Neural progenitor cell (in vitro differentiated cells): ENCODE measurements at regions not wholly inside any gene's neighbourhood (a gene's known extent, or its start where the extent isn't known, plus 50 kb on each side); places are given as distances from the start of the nearest gene placed in this dataset.

Experiments
- DNase-seq: peaks from one replicate; pipeline ENCODE4 v3.0.0-alpha.2; 2016; ENCODE audit warnings: low spot score
- H2AFZ ChIP-seq: fragments of 200-600 bp; sonication (generic); replicated peaks from 2 replicates; pipeline ENCODE4 v1.6.1; 2016; ENCODE audit warnings: antibody characterized with exemption
- H3F3A ChIP-seq: fragments of 200-600 bp; sonication (generic); 2 replicates; pipeline ENCODE4 v1.6.1; 2016; ENCODE audit warnings: antibody characterized with exemption, low read depth
- H3K27ac ChIP-seq: fragments of 200-600 bp; sonication (generic); 2 replicates; pipeline ENCODE4 v1.5.1; 2016; ENCODE audit warnings: mild to moderate bottlenecking
- H3K27me3 ChIP-seq: fragments of 200-600 bp; sonication (generic); 2 replicates; pipeline ENCODE4 v1.6.1; 2016; ENCODE audit warnings: mild to moderate bottlenecking, moderate library complexity
- H3K36me3 ChIP-seq: fragments of 200-600 bp; sonication (generic); 2 replicates; pipeline ENCODE4 v1.5.1; 2016
- H3K4me1 ChIP-seq: fragments of 200-600 bp; sonication (generic); 2 replicates; pipeline ENCODE4 v1.6.1; 2016; ENCODE audit warnings: mixed run types
- H3K4me2 ChIP-seq: fragments of 200-600 bp; sonication (generic); 2 replicates; pipeline ENCODE4 v1.6.1; 2016
- H3K4me3 ChIP-seq: fragments of 200-600 bp; sonication (generic); 2 replicates; pipeline ENCODE4 v1.5.1; 2016
- H3K79me2 ChIP-seq: fragments of 200-600 bp; sonication (generic); 2 replicates; pipeline ENCODE4 v1.6.1; 2016; ENCODE audit warnings: low read depth
- H3K9ac ChIP-seq: fragments of 200-600 bp; sonication (generic); 2 replicates; pipeline ENCODE4 v1.6.1; 2016
- H3K9me3 ChIP-seq: fragments of 200-600 bp; sonication (generic); 2 replicates; pipeline ENCODE4 v1.5.1; 2016; ENCODE audit warnings: low read depth
- H4K20me1 ChIP-seq: fragments of 200-600 bp; sonication (generic); 2 replicates; pipeline ENCODE4 v1.6.1; 2016; ENCODE audit warnings: low read depth
- H3K27ac Mint-ChIP-seq: 3 replicates; pipeline ENCODE4 v1.8.0; 2021; ENCODE audit warnings: mixed read lengths
- H3K27me3 Mint-ChIP-seq: 2 replicates; pipeline ENCODE4 v1.8.0; 2022; ENCODE audit warnings: low read depth, mild to moderate bottlenecking, inconsistent platforms, moderate library complexity, mixed read lengths; ENCODE audit not compliant: insufficient read depth
- H3K36me3 Mint-ChIP-seq: 3 replicates; pipeline ENCODE4 v1.8.0; 2021; ENCODE audit warnings: mixed read lengths
- H3K4me1 Mint-ChIP-seq: 3 replicates; pipeline ENCODE4 v1.8.0; 2021; ENCODE audit warnings: mixed read lengths
- H3K4me3 Mint-ChIP-seq: 3 replicates; pipeline ENCODE4 v1.8.0; 2021; ENCODE audit warnings: mild to moderate bottlenecking, moderate library complexity, mixed read lengths
- H3K9me3 Mint-ChIP-seq: 3 replicates; pipeline ENCODE4 v1.8.0; 2020; ENCODE audit warnings: mixed read lengths
- EZH2 ChIP-seq: fragments of 200-600 bp; sonication (generic); IDR thresholded peaks from 2 replicates; pipeline ENCODE4 v1.6.1; 2017; ENCODE audit warnings: antibody characterized with exemption, mild to moderate bottlenecking, moderate library complexity
- EZH2phosphoT487 ChIP-seq: fragments of 200-600 bp; sonication (generic); IDR thresholded peaks from 2 replicates; pipeline ENCODE4 v1.6.1; 2017; ENCODE audit warnings: antibody characterized with exemption
- TF ChIP-seq, protein P1 (sequence below): fragments of 200-600 bp; sonication (generic); IDR thresholded peaks from 2 replicates; pipeline ENCODE4 v1.5.1; 2017; ENCODE audit warnings: antibody characterized with exemption, mild to moderate bottlenecking

DNA sequence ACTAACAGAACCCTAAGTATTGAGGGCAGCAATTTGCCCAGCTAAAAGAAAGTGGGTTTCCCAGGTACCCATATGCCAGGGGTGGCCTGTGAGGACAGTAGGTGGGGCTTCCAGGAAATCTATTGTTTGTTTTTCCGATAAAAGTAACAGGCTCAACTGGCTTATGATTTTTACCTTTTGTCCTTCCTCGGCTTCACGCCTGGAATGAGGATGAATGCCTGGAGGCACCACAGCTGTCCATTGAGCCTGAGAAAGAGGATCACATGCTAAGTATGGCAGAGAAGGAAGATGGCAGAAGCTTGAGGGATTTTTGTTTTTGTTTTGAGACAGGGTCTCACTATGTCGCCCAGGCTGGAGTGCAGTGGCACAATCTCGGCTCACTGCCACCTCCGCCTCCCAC, 84.1 kb downstream of the KLF4 start:
- H3K36me3 ChIP-seq, result no peaks in the 10 kb centered on the region
- no peaks in the 10 kb centered on the region for H3K79me2 ChIP-seq
- peaks cover 6% of the 10 kb centered on the region for H3K9me3 Mint-ChIP-seq

DNA sequence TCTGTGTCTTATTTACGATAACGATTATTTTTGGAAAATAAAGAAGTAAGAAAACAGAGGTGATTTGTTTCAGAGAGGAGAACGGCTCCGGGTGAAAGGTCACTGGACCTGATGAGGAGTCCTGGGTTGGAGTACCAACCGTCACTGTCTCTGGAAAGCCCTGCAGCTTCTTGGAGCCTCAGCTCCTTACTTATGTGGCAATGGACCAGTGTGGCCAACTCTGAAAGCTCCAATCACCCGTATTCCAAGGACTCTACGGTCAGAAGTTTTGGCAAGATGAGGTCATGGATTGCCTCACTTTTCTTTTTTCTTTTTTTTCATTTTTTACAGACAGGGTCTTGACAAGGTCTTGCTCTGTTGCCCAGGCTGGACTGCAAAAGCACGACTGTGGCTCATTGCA, 84.8 kb downstream of the KLF4 start:
- no peak overlapping the region for H3K27ac Mint-ChIP-seq
- H3K27ac ChIP-seq, result no peak overlapping the region
- no peaks in the 10 kb centered on the region for H3K4me1 Mint-ChIP-seq
- no peak overlapping the region for H3K4me3 Mint-ChIP-seq
- no peaks in the 10 kb centered on the region for H3K9me3 ChIP-seq
- H3K36me3 Mint-ChIP-seq, result no peaks in the 10 kb centered on the region
- DNase-seq, result no peak
- peaks cover 6% of the 10 kb centered on the region for H3K27me3 Mint-ChIP-seq
- no peaks in the 10 kb centered on the region for H3K4me1 ChIP-seq
- no peaks in the 10 kb centered on the region for H4K20me1 ChIP-seq
- TF ChIP-seq EZH2phosphoT487 (no peak), EZH2 (no peak)
- TF ChIP-seq, protein P1, sequence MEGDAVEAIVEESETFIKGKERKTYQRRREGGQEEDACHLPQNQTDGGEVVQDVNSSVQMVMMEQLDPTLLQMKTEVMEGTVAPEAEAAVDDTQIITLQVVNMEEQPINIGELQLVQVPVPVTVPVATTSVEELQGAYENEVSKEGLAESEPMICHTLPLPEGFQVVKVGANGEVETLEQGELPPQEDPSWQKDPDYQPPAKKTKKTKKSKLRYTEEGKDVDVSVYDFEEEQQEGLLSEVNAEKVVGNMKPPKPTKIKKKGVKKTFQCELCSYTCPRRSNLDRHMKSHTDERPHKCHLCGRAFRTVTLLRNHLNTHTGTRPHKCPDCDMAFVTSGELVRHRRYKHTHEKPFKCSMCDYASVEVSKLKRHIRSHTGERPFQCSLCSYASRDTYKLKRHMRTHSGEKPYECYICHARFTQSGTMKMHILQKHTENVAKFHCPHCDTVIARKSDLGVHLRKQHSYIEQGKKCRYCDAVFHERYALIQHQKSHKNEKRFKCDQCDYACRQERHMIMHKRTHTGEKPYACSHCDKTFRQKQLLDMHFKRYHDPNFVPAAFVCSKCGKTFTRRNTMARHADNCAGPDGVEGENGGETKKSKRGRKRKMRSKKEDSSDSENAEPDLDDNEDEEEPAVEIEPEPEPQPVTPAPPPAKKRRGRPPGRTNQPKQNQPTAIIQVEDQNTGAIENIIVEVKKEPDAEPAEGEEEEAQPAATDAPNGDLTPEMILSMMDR, result no peak
- no peaks in the 10 kb centered on the region for H3K27me3 ChIP-seq
- no peak overlapping the region for H3K9ac ChIP-seq
- no peaks in the 10 kb centered on the region for H3F3A ChIP-seq
- peaks cover 6% of the 10 kb centered on the region for H3K9me3 Mint-ChIP-seq
- H3K4me2 ChIP-seq, result no peak overlapping the region
- H3K79me2 ChIP-seq, result no peaks in the 10 kb centered on the region
- no peak overlapping the region for H2AFZ ChIP-seq
- H3K36me3 ChIP-seq, result no peaks in the 10 kb centered on the region
- no peak overlapping the region for H3K4me3 ChIP-seq

More for the DNA sequence above, 84.1 kb downstream of the KLF4 start:
- no peaks in the 10 kb centered on the region for H3K36me3 Mint-ChIP-seq
- Histone ChIP-seq H3K27me3 (no peaks in the 10 kb centered on the region), H3K27ac (no peak overlapping the region), H3K4me1 (no peaks in the 10 kb centered on the region), H4K20me1 (no peaks in the 10 kb centered on the region), H3K9me3 (no peaks in the 10 kb centered on the region), H2AFZ (no peak overlapping the region), H3F3A (no peaks in the 10 kb centered on the region), H3K4me2 (no peak overlapping the region), H3K4me3 (no peak overlapping the region), H3K9ac (no peak overlapping the region)
- H3K27ac Mint-ChIP-seq, result no peak overlapping the region
- TF ChIP-seq, protein P1, result no peak
- TF ChIP-seq EZH2phosphoT487 (no peak), EZH2 (no peak)
- no peaks in the 10 kb centered on the region for H3K4me1 Mint-ChIP-seq
- DNase-seq, result no peak
- H3K4me3 Mint-ChIP-seq, result no peak overlapping the region
- H3K27me3 Mint-ChIP-seq, result peaks cover 6% of the 10 kb centered on the region

DNA sequence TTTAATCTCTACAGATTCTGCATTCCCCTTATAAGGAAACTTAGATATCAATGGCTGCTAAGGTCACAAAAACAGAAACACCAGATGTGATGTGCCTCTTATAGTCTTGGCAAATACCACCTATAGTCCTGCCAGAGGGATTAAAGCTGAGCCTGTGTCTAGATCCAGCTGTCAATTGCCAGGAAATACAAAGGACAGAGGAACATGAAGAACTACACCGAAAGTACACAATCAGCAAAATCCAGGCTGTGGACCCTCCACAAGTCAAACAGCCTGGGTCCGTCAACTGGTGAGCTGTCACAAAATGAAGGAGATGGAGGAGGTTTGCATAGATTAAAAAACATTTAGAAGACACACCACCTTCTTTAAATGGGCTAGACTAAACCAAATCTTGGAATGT, 85.4 kb downstream of the KLF4 start:
- peaks cover 6% of the 10 kb centered on the region for H3K9me3 Mint-ChIP-seq
- Histone ChIP-seq H3K36me3 (no peaks in the 10 kb centered on the region), H3K4me1 (no peaks in the 10 kb centered on the region)

More for the DNA sequence above, 85.4 kb downstream of the KLF4 start:
- Mint-ChIP-seq H3K27ac (no peak overlapping the region), H3K4me3 (no peak overlapping the region), H3K4me1 (no peaks in the 10 kb centered on the region), H3K27me3 (peaks cover 6% of the 10 kb centered on the region), H3K36me3 (no peaks in the 10 kb centered on the region)
- H3F3A ChIP-seq, result no peaks in the 10 kb centered on the region
- H3K4me3 ChIP-seq, result no peak overlapping the region
- H4K20me1 ChIP-seq, result no peaks in the 10 kb centered on the region
- TF ChIP-seq EZH2, result no peak
- TF ChIP-seq, protein P1, result no peak
- no peak for TF ChIP-seq EZH2phosphoT487
- H3K9me3 ChIP-seq, result no peaks in the 10 kb centered on the region
- no peak for DNase-seq
- H2AFZ ChIP-seq, result no peak overlapping the region
- H3K79me2 ChIP-seq, result no peaks in the 10 kb centered on the region
- no peak overlapping the region for H3K9ac ChIP-seq
- H3K27ac ChIP-seq, result no peak overlapping the region
- no peak overlapping the region for H3K4me2 ChIP-seq
- H3K27me3 ChIP-seq, result no peaks in the 10 kb centered on the region
